WTC11 (cell line): ENCODE measurements at regions not wholly inside any gene's neighbourhood (a gene's known extent, or its start where the extent isn't known, plus 50 kb on each side); places are given as distances from the start of the nearest gene placed in this dataset.

ENCODE experiments used
- ATAC-seq: fragments of 200-7000 bp; cut with Tn5 transposase; 2 replicates; pipeline ENCODE4 v1.10.0; 2021; ENCODE audit warnings: mild to moderate bottlenecking, moderate library complexity
- CTCF ChIA-PET: fragments of 300-600 bp; sonication (Branson Sonifier 250); formaldehyde crosslinking; loops from one replicate; lab custom pipeline; 2021; ENCODE audit warnings: antibody characterized with exemption; lab: Charles Lee
- POLR2A ChIA-PET: fragments of 350-600 bp; sonication (Branson Sonifier 250); formaldehyde crosslinking; loops from one replicate; lab custom pipeline; 2021; ENCODE audit warnings: antibody characterized with exemption; lab: Charles Lee
- DNase-seq: peaks from one replicate; pipeline ENCODE4 v3.0.0; 2021; ENCODE audit warnings: low spot score
- H3K27ac Mint-ChIP-seq: 2 replicates; pipeline ENCODE4 v1.8.0; 2021; ENCODE audit warnings: mixed read lengths
- H3K27me3 Mint-ChIP-seq: 2 replicates; pipeline ENCODE4 v1.8.0; 2021; ENCODE audit warnings: low read depth, mild to moderate bottlenecking, moderate library complexity, mixed read lengths
- H3K36me3 Mint-ChIP-seq: 2 replicates; pipeline ENCODE4 v1.8.0; 2021; ENCODE audit warnings: mixed read lengths
- H3K4me1 Mint-ChIP-seq: 2 replicates; pipeline ENCODE4 v1.8.0; 2022; ENCODE audit warnings: mixed read lengths
- H3K4me3 Mint-ChIP-seq: 2 replicates; pipeline ENCODE4 v1.8.0; 2021; ENCODE audit warnings: mild to moderate bottlenecking, moderate library complexity, mixed read lengths
- H3K9me3 Mint-ChIP-seq: 2 replicates; pipeline ENCODE4 v1.8.0; 2021; ENCODE audit warnings: mixed read lengths
- EMX1 ChIP-seq: fragments of 250-450 bp; sonication (Bioruptor Pico); IDR thresholded peaks from 2 replicates; pipeline ENCODE4 v1.8.0; 2021; ENCODE audit warnings: mild to moderate bottlenecking
- GABPB1 ChIP-seq: sonication (generic); formaldehyde crosslinking; IDR thresholded peaks from 2 replicates; pipeline ENCODE4 v1.8.1; 2023; ENCODE audit warnings: mild to moderate bottlenecking, missing genetic modification reagents
- KAT7 ChIP-seq: sonication (generic); formaldehyde crosslinking; IDR thresholded peaks from 2 replicates; pipeline ENCODE4 v1.8.1; 2023; ENCODE audit warnings: missing genetic modification reagents, mild to moderate bottlenecking, borderline replicate concordance
- NFATC4 ChIP-seq: fragments of 250-450 bp; sonication (Bioruptor Pico); IDR thresholded peaks from 2 replicates; pipeline ENCODE4 v1.9.0; 2021; ENCODE audit warnings: mild to moderate bottlenecking
- NR3C1 ChIP-seq: sonication (generic); formaldehyde crosslinking; conservative IDR thresholded peaks from 2 replicates; pipeline ENCODE4 v1.8.1; 2023; ENCODE audit warnings: low read depth, mild to moderate bottlenecking, missing genetic modification reagents
- RELA ChIP-seq: sonication (generic); formaldehyde crosslinking; IDR thresholded peaks from 2 replicates; pipeline ENCODE4 v1.8.1; 2022; ENCODE audit warnings: missing genetic modification reagents, mild to moderate bottlenecking, borderline replicate concordance
- SOX15 ChIP-seq: fragments of 250-450 bp; sonication (Bioruptor Pico); IDR thresholded peaks from 2 replicates; pipeline ENCODE4 v1.9.0; 2021; ENCODE audit warnings: mild to moderate bottlenecking
- TEAD4 ChIP-seq: sonication (generic); formaldehyde crosslinking; IDR thresholded peaks from 2 replicates; pipeline ENCODE4 v1.8.0; 2022; ENCODE audit warnings: mild to moderate bottlenecking, missing genetic modification reagents
- ZNF232 ChIP-seq: sonication (generic); formaldehyde crosslinking; IDR thresholded peaks from 2 replicates; pipeline ENCODE4 v1.8.0; 2022; ENCODE audit warnings: mild to moderate bottlenecking, missing genetic modification reagents
- ZNF263 ChIP-seq: sonication (generic); formaldehyde crosslinking; IDR thresholded peaks from 2 replicates; pipeline ENCODE4 v1.8.1; 2022; ENCODE audit warnings: low read depth, mild to moderate bottlenecking, moderate library complexity, missing genetic modification reagents
- ZNF671 ChIP-seq: fragments of 250-450 bp; sonication (Bioruptor Pico); IDR thresholded peaks from 2 replicates; pipeline ENCODE4 v1.8.0; 2021; ENCODE audit warnings: mild to moderate bottlenecking
- TF ChIP-seq, protein P1 (sequence below): fragments of 200-600 bp; IDR thresholded peaks from 2 replicates; pipeline ENCODE4 v1.8.0; 2022; ENCODE audit warnings: antibody characterized with exemption
- TF ChIP-seq, protein P2 (sequence below): fragments of 250-450 bp; sonication (Bioruptor Pico); IDR thresholded peaks from 2 replicates; pipeline ENCODE4 v1.9.0; 2021; ENCODE audit warnings: mild to moderate bottlenecking, borderline replicate concordance
- TF ChIP-seq, protein P3 (sequence below): fragments of 250-450 bp; sonication (Bioruptor Pico); conservative IDR thresholded peaks from 2 replicates; pipeline ENCODE4 v1.9.0; 2021; ENCODE audit warnings: mild to moderate bottlenecking
- TF ChIP-seq, protein P4 (sequence below): sonication (generic); formaldehyde crosslinking; IDR thresholded peaks from 2 replicates; pipeline ENCODE4 v1.8.1; 2023; ENCODE audit warnings: mild to moderate bottlenecking, missing genetic modification reagents, moderate library complexity
- TF ChIP-seq, protein P5 (sequence below): fragments of 250-450 bp; sonication (Bioruptor Pico); IDR thresholded peaks from 2 replicates; pipeline ENCODE4 v1.9.0; 2021; ENCODE audit warnings: moderate library complexity, mild to moderate bottlenecking, inconsistent platforms, borderline replicate concordance
- TF ChIP-seq, protein P6 (sequence below): fragments of 250-450 bp; sonication (Bioruptor Pico); IDR thresholded peaks from 2 replicates; pipeline ENCODE4 v1.8.0; 2021; ENCODE audit warnings: mild to moderate bottlenecking
- TF ChIP-seq, protein P7 (sequence below): sonication (generic); formaldehyde crosslinking; IDR thresholded peaks from 2 replicates; pipeline ENCODE4 v1.8.1; 2023; ENCODE audit warnings: mild to moderate bottlenecking, missing genetic modification reagents

DNA sequence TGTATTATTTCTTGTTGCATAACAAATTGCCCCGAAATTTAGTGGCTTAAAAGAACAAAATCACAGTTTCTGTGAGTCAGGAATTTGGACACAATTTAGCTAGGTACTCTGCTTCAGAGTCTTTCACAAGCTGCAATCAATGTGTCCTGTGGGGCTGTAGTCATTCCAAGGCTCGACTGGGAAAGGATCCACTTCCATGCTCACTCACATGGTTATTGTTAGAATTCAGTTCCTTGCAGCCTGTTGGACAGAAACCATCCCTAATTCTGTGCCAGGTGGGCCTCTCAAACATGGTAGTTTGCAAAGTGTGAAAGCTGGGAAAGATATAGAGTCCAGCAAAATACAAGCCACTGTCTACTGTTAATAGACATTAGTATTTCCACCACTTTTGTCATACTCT, 59.7 kb upstream of the ARID2 start:
- Mint-ChIP-seq H3K36me3 (no peaks in the 10 kb centered on the region), H3K27ac (no peak overlapping the region), H3K9me3 (peaks cover 4% of the 10 kb centered on the region; the same call in 1 of the 2 replicates), H3K27me3 (no peaks in the 10 kb centered on the region), H3K4me1 (peaks cover 3% of the 10 kb centered on the region)
- DNase-seq = no peak
- CTCF ChIA-PET = interaction anchor here (0.6 kb wide), 1 partner anchor 456 kb away, joined by 4 read pairs; no protein-coding TSS in a partner anchor
- ATAC-seq = no peak
- TF ChIP-seq ZNF263 (CRISPR knock-in tag) (no peak), EMX1 (CRISPR knock-in tag) (no peak), RELA (CRISPR knock-in tag) (no peak), GABPB1 (CRISPR knock-in tag) (no peak), NR3C1 (CRISPR knock-in tag) (no peak), NFATC4 (no peak), ZNF232 (CRISPR knock-in tag) (no peak), SOX15 (CRISPR knock-in tag) (no peak), TEAD4 (CRISPR knock-in tag) (no peak), KAT7 (CRISPR knock-in tag) (no peak), ZNF671 (CRISPR knock-in tag) (no peak)
- TF ChIP-seq, protein P1, sequence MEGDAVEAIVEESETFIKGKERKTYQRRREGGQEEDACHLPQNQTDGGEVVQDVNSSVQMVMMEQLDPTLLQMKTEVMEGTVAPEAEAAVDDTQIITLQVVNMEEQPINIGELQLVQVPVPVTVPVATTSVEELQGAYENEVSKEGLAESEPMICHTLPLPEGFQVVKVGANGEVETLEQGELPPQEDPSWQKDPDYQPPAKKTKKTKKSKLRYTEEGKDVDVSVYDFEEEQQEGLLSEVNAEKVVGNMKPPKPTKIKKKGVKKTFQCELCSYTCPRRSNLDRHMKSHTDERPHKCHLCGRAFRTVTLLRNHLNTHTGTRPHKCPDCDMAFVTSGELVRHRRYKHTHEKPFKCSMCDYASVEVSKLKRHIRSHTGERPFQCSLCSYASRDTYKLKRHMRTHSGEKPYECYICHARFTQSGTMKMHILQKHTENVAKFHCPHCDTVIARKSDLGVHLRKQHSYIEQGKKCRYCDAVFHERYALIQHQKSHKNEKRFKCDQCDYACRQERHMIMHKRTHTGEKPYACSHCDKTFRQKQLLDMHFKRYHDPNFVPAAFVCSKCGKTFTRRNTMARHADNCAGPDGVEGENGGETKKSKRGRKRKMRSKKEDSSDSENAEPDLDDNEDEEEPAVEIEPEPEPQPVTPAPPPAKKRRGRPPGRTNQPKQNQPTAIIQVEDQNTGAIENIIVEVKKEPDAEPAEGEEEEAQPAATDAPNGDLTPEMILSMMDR = no peak
- TF ChIP-seq, protein P2, sequence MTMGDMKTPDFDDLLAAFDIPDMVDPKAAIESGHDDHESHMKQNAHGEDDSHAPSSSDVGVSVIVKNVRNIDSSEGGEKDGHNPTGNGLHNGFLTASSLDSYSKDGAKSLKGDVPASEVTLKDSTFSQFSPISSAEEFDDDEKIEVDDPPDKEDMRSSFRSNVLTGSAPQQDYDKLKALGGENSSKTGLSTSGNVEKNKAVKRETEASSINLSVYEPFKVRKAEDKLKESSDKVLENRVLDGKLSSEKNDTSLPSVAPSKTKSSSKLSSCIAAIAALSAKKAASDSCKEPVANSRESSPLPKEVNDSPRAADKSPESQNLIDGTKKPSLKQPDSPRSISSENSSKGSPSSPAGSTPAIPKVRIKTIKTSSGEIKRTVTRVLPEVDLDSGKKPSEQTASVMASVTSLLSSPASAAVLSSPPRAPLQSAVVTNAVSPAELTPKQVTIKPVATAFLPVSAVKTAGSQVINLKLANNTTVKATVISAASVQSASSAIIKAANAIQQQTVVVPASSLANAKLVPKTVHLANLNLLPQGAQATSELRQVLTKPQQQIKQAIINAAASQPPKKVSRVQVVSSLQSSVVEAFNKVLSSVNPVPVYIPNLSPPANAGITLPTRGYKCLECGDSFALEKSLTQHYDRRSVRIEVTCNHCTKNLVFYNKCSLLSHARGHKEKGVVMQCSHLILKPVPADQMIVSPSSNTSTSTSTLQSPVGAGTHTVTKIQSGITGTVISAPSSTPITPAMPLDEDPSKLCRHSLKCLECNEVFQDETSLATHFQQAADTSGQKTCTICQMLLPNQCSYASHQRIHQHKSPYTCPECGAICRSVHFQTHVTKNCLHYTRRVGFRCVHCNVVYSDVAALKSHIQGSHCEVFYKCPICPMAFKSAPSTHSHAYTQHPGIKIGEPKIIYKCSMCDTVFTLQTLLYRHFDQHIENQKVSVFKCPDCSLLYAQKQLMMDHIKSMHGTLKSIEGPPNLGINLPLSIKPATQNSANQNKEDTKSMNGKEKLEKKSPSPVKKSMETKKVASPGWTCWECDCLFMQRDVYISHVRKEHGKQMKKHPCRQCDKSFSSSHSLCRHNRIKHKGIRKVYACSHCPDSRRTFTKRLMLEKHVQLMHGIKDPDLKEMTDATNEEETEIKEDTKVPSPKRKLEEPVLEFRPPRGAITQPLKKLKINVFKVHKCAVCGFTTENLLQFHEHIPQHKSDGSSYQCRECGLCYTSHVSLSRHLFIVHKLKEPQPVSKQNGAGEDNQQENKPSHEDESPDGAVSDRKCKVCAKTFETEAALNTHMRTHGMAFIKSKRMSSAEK = no peak
- TF ChIP-seq, protein P3, sequence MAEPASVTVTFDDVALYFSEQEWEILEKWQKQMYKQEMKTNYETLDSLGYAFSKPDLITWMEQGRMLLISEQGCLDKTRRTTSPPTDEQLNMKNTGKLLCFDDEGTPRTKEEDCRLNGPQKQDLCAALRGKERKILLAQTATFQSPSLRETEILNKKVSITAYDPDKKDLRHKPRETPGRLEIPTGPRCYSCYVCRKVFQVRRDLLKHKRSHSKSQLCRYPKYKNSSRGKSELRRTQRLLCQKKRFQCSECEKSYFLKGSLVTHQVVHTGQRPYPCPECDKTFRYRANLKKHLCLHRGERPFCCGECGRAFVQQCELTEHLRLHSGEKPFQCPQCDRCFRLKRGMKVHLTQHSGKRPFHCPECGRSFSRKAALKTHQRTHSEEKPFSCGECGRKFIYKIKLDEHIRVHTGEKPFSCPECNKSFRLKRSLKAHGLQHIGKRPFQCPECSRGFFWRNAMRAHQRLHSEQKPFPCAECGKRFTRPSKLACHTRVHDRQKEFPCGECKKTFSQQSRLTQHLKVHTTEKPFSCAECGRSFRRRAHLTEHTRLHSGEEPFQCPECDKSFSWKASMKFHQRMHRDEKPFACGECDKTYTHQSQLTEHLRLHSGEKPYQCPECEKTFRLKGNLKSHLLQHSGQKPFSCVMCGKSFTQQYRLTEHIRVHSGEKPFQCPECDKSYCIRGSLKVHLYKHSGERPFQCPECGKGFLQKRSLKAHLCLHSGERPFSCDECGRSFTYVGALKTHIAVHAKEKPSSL (CRISPR knock-in tag) = no peak
- TF ChIP-seq, protein P4, sequence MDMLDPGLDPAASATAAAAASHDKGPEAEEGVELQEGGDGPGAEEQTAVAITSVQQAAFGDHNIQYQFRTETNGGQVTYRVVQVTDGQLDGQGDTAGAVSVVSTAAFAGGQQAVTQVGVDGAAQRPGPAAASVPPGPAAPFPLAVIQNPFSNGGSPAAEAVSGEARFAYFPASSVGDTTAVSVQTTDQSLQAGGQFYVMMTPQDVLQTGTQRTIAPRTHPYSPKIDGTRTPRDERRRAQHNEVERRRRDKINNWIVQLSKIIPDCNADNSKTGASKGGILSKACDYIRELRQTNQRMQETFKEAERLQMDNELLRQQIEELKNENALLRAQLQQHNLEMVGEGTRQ (CRISPR knock-in tag) = no peak
- TF ChIP-seq, protein P5, sequence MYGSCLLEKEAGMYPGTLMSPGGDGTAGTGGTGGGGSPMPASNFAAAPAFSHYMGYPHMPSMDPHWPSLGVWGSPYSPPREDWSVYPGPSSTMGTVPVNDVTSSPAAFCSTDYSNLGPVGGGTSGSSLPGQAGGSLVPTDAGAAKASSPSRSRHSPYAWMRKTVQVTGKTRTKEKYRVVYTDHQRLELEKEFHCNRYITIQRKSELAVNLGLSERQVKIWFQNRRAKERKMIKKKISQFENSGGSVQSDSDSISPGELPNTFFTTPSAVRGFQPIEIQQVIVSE (CRISPR knock-in tag) = no peak
- TF ChIP-seq, protein P6, sequence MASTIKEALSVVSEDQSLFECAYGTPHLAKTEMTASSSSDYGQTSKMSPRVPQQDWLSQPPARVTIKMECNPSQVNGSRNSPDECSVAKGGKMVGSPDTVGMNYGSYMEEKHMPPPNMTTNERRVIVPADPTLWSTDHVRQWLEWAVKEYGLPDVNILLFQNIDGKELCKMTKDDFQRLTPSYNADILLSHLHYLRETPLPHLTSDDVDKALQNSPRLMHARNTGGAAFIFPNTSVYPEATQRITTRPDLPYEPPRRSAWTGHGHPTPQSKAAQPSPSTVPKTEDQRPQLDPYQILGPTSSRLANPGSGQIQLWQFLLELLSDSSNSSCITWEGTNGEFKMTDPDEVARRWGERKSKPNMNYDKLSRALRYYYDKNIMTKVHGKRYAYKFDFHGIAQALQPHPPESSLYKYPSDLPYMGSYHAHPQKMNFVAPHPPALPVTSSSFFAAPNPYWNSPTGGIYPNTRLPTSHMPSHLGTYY (CRISPR knock-in tag) = no peak
- TF ChIP-seq, protein P7, sequence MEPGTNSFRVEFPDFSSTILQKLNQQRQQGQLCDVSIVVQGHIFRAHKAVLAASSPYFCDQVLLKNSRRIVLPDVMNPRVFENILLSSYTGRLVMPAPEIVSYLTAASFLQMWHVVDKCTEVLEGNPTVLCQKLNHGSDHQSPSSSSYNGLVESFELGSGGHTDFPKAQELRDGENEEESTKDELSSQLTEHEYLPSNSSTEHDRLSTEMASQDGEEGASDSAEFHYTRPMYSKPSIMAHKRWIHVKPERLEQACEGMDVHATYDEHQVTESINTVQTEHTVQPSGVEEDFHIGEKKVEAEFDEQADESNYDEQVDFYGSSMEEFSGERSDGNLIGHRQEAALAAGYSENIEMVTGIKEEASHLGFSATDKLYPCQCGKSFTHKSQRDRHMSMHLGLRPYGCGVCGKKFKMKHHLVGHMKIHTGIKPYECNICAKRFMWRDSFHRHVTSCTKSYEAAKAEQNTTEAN = no peak
- TF ChIP-seq, all 79 proteins: peak for 0
- no peak overlapping the region for H3K4me3 Mint-ChIP-seq
- POLR2A ChIA-PET = no interaction called here
